ENCODE measurements at regions not wholly inside any gene's neighbourhood (a gene's known extent, or its start where the extent isn't known, plus 50 kb on each side); places are given as distances from the start of the nearest gene placed in this dataset.
"Not testable (repeated sequence)": the region's sequence is repeated elsewhere in the genome, so short reads cannot be mapped to it uniquely, and the experiment has no call there.

DNA sequence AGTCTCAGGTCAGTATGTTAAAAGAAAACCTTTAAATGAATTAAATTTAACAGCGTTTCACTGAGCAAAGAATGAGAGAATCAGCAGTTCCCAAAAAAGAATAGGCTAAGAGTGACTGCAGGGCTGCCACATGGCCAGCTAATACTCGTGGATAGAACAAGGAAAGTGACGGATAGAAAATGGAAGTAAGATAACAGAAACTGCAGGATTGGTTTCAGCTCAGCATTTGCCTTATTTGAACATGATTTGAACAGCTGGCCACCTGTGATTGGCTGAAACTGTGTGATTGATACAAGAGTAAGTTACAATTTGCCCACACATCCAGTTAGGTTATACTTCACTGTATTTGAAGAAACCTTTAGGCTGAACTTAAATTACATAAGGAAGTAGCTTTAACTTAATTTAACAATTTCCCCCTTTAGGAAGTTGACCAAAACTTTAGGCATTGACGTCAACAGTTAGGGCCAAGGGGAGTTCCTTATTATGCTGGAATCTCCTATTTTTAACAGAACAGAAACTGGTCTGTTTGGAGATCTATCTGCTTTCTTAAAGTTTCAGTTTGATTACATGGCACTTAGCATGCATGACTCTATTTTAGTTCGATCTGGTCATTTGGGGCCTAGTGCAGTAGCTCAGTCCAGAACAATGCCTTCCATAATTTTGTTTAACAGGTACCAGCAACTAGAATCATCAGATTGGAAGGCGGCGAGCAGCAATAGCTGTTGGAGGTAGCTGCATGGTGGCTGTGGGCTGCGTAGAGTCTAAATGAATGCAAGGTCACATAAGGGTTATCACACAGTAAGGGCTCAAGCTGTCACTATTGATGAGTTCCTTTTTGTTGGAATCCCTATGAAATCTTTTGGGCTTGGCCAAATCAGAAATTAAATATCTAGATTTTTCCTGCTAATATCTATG is 143.4 kb downstream of the TRIM43 start:
- H3K4me3 ChIP-seq = no peak overlapping the region
- DNase-seq (ENCODE audit: low spot score) = no peak
- peak overlapping the region in 1 of 2 donors; percentile 1 for H3K27ac ChIP-seq
- TF ChIP-seq, protein P1, sequence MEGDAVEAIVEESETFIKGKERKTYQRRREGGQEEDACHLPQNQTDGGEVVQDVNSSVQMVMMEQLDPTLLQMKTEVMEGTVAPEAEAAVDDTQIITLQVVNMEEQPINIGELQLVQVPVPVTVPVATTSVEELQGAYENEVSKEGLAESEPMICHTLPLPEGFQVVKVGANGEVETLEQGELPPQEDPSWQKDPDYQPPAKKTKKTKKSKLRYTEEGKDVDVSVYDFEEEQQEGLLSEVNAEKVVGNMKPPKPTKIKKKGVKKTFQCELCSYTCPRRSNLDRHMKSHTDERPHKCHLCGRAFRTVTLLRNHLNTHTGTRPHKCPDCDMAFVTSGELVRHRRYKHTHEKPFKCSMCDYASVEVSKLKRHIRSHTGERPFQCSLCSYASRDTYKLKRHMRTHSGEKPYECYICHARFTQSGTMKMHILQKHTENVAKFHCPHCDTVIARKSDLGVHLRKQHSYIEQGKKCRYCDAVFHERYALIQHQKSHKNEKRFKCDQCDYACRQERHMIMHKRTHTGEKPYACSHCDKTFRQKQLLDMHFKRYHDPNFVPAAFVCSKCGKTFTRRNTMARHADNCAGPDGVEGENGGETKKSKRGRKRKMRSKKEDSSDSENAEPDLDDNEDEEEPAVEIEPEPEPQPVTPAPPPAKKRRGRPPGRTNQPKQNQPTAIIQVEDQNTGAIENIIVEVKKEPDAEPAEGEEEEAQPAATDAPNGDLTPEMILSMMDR (IDR thresholded peaks at IDR 0.05) = no peak

DNA sequence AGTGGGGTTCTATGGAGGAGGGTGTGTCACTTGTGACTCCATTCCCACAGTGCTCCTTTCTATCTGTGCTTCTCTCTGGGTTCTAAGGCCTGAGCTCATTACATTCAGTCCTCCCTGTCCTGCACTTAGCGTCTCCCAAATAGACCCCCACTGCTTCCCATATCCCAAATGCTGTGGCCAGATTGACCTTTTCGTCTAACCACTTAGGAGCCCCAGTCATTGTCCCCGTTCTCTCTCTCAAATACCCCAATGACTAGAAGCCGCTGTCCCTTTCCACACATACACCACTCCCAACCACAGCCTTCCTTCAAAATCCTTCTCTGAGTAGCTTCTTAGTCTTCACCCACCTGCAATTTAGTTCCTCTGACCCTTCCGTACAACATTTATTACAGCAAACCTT is 146.5 kb downstream of the TRIM43 start:
- TF ChIP-seq, protein P1 (IDR thresholded peaks at IDR 0.05) = no peak
- Histone ChIP-seq H3K4me3 (no peak overlapping the region), H3K27ac (no peak overlapping the region)
- DNase-seq (ENCODE audit: low spot score) = no peak

DNA sequence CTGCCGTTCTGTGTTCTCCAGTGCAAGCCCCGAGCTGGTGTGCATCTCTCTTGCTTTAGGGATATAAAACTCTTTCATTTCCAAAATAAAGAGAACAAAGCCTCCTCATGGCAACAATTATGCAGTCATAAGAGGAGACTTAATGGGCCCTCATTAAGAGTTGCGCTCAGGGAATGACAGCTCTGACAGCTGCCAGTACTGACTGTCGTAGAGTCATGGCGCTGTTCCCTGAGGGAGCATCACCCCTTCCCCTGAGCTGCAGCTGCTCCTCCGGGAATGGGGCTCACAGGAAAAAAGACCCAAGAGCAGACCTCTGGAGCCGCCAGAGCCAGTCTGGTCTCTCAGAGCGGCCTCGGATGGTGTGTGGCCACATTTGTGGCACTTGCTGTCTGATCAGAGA is 160.3 kb downstream of the TRIM43 start:
- not testable (repeated sequence) for H3K4me3 ChIP-seq; H3K27ac ChIP-seq; DNase-seq (ENCODE audit: low spot score)

DNA sequence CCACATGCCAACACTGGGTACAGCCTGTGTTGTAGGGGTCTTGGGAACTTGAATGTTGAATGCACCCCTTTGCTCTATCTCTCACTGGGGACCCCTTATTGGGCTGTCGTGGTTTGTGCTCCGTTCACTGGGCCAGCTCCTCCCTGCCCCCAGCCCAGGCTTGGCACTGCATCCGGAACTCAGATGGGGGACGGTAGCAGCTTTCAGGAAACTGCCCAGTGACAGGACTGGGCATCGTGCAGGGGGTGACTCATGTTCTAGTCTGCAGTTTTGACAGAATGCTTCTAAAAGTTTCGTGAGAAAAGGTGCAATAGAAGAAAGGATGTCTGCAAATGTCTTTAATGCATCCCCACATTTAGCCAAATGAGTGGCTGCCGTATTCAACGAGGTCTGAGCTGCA is 162.0 kb downstream of the TRIM43 start:
- H3K4me3 ChIP-seq; DNase-seq (ENCODE audit: low spot score); H3K27ac ChIP-seq: not testable (repeated sequence)

DNA sequence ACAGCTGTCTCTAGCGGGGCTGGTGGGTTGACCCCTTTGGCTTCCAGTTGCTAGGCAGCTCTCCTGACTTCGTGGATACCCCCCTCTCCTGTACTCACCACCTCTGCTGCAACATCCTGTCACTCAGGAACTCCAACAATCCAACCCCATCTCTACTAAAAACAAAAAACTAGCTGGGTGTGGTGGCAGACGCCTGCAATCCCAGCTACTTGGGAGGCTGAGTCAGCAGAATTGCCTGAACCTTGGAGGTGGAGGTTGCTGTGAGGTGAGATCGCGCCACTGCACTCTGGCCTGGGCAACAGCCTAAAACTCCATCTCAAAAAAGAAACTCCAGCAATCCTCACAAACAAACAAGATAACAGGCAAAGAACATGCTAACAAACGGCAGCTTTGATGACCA is 162.4 kb downstream of the TRIM43 start:
- DNase-seq (ENCODE audit: low spot score); H3K4me3 ChIP-seq; H3K27ac ChIP-seq: not testable (repeated sequence)

DNA sequence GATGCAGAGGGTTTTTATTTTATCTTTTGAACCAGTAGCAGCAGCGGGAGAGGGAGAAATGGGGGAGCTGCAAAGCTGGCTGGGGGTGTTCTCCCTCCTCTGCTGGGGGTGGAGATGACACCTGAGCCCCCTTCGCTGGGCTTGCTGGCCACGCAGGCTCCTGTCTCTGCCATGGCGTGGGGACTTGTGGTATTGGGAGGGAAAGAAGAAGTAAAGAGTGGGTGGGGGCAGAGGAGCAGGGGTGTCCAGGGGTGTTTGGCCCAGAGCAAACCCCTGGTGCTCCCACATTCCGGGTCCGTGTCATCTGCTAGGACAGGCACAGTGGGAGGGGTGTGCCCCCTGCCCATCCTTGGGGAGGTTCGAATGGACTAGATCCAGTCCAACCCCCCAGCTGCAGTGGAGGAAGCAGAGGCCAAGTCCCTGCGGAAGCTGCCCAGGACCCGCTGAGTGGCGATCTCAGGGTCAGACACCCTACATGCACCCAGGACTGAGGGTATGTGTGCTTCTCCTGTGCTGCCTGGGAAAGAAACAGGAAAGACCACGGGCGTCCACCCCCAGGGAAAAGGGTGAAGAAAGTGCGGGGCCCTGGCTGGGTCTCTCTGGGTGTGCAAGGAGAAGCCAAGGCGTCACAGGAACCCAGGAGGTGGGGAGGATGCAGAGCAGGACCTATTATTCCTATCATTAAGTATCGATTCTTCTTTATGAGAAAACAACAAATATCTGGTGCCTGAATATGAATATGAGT is 163.2 kb downstream of the TRIM43 start:
- H3K4me3 ChIP-seq; H3K27ac ChIP-seq; DNase-seq (ENCODE audit: low spot score): not testable (repeated sequence)

DNA sequence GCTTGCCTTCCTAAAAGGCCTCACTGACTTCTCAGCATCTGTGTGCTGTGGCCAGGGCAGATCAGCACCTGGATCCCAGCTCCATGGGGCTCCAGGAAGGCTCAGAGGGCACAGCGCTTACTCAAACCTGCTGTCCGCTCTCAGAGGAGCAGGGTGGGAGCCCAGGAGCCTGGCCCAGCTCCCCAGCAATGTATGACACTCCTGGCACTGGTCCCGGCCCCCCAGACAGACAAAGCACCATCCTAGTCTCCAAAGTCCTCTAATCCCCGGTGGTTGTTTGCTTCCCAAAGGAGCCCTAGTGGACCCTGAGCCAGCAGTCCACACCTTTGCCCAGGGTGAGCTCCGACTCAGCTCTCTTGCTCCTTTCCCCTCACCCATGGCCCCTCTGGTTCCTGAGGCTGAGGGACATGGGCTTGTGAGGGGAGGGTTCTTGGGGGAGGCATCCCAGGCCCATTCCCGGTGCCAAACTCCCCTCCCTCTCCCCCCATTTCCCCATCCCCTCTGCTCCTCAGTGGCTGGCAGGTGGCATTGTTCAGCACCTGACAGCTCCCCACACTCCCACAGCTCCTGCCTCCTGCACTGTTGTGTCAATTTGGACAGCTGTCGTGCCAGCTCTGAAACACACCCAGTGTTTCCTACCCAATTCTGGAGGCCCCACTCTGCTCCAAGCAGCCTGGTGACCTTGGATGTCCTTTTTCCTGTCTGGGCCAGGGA is 164.3 kb downstream of the TRIM43 start:
- not testable (repeated sequence) for H3K4me3 ChIP-seq; DNase-seq (ENCODE audit: low spot score); H3K27ac ChIP-seq

DNA sequence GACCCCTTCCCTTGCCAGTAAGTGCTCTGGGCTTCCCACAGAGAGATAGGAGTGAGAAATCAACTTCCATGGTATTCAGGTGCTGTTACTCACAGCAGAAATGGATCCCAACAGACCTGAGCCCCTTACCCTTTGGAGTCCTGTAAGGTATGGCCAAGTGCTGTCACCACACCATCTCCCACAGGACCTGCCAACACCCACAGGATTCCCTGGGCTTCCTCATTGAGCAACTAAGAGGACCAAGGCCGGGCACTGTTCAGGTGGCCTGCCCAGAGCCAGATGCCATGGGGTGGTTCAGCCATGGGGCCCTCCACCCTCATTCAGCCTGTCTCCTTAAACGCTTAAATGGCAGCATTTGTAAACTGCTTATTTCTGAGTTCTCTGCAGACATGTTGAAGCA is 166.2 kb downstream of the TRIM43 start:
- no peak overlapping the region for H3K4me3 ChIP-seq
- no peak for DNase-seq (ENCODE audit: low spot score)
- H3K27ac ChIP-seq = no peak overlapping the region
- TF ChIP-seq, protein P1 (IDR thresholded peaks at IDR 0.05) = no peak

DNA sequence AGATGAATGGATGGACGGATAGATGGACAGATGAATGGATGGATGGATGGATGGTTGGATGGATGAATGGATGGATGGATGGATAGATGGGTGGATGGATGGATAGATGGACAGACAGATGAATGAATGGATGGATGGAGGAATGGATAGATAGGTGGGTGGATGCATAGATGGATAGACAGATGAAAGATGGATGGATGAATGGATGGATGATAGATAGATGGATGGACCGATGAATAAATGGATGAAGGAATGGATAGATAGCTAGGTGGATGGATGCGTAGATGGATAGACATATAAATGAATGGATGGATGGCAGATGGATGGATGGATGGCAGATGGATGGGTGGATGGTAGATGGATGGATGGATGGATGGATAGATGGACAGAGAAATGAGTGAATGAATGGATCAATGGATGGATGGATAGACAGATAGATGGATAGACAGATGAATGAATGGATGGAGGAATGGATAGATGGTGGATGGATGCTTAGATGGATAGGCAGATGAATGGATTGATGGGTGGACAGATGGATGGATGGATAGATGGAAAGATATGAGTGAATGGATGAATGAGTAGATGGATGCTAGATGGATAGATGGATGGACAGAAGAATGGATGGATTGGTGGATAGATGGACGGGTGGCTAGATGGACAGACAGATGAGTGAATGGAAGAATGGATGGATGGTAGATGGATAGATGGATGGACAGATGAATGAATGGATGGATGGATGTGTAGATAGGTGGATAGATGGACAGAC is 167.9 kb downstream of the TRIM43 start:
- DNase-seq (ENCODE audit: low spot score) = no peak
- H3K4me3 ChIP-seq = no peak overlapping the region
- no peak overlapping the region for H3K27ac ChIP-seq
- TF ChIP-seq, protein P1 (IDR thresholded peaks at IDR 0.05) = no peak

All from coronary artery (tissue), 2 donors.